Keratinocyte (primary cell): ENCODE measurements at regions not wholly inside any gene's neighbourhood (a gene's known extent, or its start where the extent isn't known, plus 50 kb on each side); places are given as distances from the start of the nearest gene placed in this dataset.

Experiments
- CTCF ChIP-seq, 3 experiments: IDR thresholded peaks in 1 of 3; conservative IDR thresholded peaks in 1 of 3; optimal IDR thresholded peaks in 1 of 3; 2 replicates in 2 of 3; 3 replicates in 1 of 3; pipeline versions ENCODE3 to v1.5.1; 2011; ENCODE audit warnings: low read length in 3 of 3, mild to moderate bottlenecking in 3 of 3, moderate library complexity in 2 of 3, control low read depth in 1 of 3, inconsistent platforms in 1 of 3; ENCODE audit not compliant: insufficient read depth in 2 of 3; ENCODE audit errors: extremely low read depth in 1 of 3
- EZH2 ChIP-seq: IDR thresholded peaks from one replicate; pipeline ENCODE4 v1.6.1; 2012; ENCODE audit warnings: inconsistent platforms, mild to moderate bottlenecking, low read length, moderate library complexity

- TF ChIP-seq CTCF (optimal IDR thresholded peaks at IDR 0.05 in 1 of 3, IDR thresholded peaks at IDR 0.05 in 1 of 3, conservative IDR thresholded peaks at IDR 0.05 in 1 of 3; ENCODE audit: extremely low read depth in 1 of 3, insufficient read depth in 2 of 3, low read length in 3 of 3), result no peak
- TF ChIP-seq EZH2, result no peak
Measured at GRCh38 chr5:125888358-125888757, 534.9 kb upstream of the GRAMD2B start.
